GM18517 (cell line): ENCODE measurements at regions not wholly inside any gene's neighbourhood (a gene's known extent, or its start where the extent isn't known, plus 50 kb on each side); places are given as distances from the start of the nearest gene placed in this dataset.

Source experiments
- ATAC-seq: cut with Tn5 transposase; IDR thresholded peaks from one replicate; pipeline ENCODE4 v1.9.1; 2021; ENCODE audit warnings: mild to moderate bottlenecking, moderate library complexity; ENCODE audit not compliant: unreplicated experiment

GRCh38 chr5:87099291-87099839, 168.3 kb upstream of the RASA1 start:
- no peak for ATAC-seq

DNA sequence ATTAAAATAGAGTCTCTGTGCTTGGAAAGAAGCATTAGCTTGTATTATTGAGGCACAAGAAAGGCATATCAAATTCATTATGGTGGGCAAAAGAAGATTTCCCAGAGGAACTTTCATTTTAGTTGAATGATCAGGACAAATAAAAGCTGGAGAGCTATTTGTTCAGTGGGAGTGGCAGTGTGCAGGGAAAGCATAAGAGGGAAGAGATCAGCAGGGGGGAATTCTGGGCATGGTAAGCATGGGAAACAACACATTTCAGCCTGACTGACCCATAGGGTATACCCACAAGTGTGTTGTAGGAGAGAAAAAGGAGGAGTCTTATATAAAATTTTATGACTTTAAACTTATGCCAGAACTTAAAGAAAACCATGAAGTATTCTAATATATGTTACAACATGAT, 167.7 kb upstream of the RASA1 start:
- no peak for ATAC-seq

GRCh38 chr5:87101321-87101720, 166.4 kb upstream of the RASA1 start:
- ATAC-seq, result no peak

GRCh38 chr5:87102841-87103240, 164.8 kb upstream of the RASA1 start:
- ATAC-seq, result no peak

DNA sequence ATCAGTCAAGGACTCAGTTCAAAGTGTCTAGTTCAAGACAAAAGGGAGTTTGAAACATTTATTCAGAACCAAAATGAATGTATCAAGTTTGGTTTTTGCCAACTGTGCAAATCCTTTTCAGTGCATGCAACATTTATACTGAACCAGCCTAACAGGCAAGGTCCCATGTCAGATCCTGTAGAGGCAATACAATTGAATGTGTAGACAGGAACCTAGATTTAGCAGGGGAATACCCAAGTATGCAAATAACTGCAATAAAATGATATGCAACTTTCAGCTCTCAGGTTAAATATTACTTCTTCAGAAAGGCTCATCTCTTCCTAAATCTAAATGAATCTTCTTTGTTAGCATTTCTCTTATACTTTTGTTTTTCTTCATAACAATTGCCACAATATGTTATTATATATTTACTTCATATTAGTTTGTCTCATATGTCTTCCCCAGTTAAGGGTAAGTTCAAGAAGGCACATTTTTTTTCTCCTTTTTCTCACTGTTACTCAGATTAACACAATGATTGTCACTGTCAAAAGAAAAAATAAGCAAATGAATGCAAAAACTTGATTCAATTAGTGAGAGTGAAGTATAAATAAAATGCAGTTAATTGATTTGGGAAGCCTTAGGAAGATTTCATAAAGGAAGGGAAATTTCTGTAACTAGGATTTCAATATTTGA, 163.9 kb upstream of the RASA1 start:
- ATAC-seq, result peak; percentile 92

GRCh38 chr5:87105577-87105976, 162.1 kb upstream of the RASA1 start:
- ATAC-seq, result no peak

GRCh38 chr5:87109746-87110145, 157.9 kb upstream of the RASA1 start:
- ATAC-seq, result no peak

DNA sequence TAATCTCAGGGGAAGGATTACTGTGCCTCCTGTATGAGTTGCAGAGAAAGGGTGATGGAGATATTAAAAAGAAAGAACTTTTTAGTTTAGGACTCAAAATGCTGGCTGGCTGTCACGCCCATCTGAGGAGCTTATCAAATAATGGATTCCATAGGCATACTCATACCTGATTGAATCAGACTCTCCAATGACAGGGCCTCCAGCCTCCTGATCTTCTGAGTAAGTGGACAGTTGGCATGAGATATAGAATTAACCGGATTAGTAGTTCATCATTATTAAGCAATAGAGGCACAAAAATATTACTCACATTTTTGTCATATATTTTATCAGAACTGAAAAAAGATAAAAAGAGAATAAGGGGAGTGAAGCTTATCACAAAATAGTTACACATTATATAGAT, 157.0 kb upstream of the RASA1 start:
- no peak for ATAC-seq

DNA sequence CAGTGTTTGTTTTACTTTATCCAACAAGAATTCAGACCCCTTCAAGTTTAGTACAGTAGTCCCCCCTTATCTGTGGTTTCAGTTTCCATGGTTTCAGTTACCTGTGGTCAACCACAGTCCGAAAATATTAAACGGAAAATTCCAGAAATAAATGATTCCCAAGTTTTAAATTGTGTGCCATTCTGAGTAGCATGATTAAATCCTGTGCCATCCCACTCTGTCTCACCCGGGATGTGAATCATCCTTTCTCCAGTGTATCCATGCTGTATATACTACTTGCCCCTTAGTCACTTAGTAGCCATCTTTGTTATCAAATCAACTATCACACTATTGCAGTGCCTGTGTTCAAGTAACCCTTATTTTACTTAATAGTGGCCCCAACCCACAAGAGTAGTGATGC, 153.8 kb upstream of the RASA1 start:
- ATAC-seq, result no peak

- no peak for ATAC-seq
Observed at GRCh38 chr5:87114631-87115030, 153.1 kb upstream of the RASA1 start.

- no peak for ATAC-seq
Observed at GRCh38 chr5:87115839-87116364, 151.8 kb upstream of the RASA1 start.

DNA sequence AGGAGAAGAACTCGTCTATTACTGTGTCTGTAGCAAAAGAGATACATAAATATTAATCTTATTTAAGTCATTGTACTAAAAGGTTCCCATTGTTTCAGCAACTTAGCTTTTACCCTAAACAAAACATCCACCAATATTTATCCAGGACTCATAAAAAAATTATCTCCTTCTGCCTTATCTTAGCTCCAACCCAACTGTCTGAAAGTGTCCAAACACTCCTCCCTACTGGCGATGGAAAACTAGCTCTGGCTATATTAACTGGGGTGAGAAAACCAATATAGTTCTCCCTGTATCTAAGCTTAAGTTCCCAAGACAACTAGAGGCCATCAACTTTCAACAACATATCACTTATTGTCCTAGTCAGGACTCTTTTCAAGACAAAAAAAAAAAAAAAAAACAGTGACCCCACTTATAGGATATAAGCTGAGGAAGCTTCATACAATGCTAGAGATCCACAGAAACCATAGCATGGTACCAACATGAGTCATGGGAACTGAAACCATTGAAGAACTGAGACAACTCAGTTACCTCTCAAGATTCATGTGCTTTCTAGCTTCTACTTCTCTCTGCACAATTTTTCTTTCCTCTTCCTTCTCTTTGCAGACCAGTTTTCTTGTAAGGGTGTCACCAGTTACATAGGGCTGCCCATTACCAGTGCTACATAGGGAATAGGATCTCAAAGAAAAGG, 150.7 kb upstream of the RASA1 start:
- peak; percentile 90 for ATAC-seq

GRCh38 chr5:87119588-87119987, 148.1 kb upstream of the RASA1 start:
- ATAC-seq, result no peak

DNA sequence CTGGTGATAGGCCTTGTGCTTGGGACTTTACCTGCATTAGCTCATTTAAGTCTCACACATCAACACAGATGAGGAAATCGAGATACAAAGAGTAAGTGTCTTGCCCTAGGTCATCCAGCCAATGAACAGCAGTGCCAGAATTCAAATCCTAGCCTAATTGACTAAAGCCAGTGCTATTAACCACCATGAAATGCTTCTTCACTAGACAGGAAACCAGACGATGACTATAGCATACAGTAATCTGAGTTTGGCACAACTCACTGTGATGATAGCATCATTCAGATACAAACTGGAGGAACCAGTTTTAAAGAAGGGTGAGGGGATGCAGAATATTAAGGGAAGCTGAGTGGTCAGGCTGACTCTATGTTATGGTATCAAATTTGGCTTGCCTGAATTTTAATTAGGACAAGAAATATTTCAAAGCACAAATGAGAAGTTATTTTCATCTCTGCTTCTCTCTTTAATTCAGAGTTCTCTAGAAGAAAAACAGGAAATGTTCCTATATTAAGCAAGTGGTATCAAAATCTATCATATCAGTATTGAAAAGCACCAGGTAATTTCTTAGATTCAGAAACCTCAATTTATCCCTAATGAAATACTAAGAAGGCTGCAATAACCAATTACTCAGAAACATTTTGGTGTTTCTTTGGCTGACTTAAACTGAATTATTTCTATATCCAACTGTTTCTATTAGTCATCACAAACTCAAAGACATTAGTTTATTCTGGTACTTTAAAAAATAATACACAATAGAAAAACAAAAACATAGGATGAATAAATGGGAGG, 147.0 kb upstream of the RASA1 start:
- peak; percentile 1 for ATAC-seq

DNA sequence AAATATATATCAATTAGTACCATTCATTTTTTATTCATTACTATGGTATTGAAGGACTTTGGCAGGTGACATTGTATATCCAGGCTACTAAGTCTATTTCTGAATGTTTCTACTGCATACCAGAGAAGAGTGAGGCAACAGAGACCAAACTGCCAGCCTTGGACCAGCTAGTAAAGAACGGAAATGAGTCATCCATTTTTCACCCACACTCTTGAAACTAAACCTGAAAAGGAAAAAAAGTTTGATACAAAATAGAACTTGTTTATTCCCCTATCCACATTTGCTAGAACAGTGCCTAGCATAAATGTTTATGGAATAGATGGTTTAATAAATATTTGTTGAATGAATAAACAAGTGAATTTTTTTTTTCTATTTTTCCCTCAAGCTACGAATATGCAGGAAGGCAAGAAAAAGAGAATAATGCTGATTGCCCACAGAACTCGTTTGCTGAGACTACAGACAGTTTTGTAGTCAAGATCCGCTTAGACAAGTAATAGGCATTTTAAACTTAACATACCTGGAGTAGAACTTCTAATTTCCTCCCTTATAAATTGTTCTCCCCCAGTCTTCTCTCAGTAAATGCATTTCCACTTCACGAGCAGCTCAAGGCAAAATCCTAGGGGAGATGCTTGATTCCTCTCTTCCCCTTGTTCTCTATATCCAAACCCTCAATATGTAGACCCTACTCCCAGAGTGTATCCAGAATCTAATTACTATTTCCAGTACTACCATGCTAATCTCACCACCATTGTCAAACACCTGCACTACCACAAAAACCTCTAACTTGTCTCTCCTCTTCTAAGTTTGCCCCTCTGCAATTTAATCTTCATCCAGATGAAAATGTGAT, 146.2 kb upstream of the RASA1 start:
- peak; percentile 79 for ATAC-seq

DNA sequence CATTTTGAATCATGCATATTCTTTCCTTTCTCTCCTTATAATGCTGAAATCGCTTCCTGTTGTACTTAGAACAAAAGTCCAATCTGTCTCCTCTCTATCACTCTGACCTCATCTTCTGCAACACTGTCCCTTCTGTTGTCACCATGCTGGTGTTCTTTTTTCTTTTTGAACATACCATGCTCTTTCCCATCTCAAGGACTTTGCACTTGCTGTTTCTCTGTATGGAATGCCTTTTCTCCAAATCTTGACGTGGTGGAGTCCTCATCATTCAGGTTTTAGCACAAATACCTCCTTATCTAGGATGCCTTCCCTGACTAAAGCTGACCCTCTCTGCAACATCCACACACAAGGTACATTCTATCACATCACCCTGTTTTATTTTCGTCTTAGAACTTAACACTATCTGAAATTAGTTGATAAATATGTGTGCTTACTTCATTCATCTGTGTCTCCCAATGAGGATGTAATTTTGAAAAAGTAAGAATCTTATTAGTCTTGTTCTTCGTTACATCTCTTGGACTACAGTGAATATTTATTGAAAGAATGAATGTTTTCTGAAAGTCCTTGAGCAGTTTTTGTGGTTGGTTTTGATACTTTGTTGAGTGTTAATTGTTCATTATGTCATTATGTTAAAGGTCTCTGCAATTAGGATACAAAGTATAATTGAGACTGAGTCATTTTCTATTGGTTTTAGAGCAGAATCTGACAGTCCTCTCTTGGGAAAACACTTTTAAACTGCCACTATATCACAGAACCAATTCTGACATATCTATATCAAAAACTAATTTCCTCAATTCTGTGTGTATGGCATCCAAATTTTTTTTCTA, 145.3 kb upstream of the RASA1 start:
- no peak for ATAC-seq

GRCh38 chr5:87125766-87126165, 141.9 kb upstream of the RASA1 start:
- no peak for ATAC-seq

- no peak for ATAC-seq
Observed at GRCh38 chr5:87126869-87127268, 140.8 kb upstream of the RASA1 start.

GRCh38 chr5:87127426-87127825, 140.3 kb upstream of the RASA1 start:
- ATAC-seq, result no peak
